H1 (cell line): ENCODE measurements at regions not wholly inside any gene's neighbourhood (a gene's known extent, or its start where the extent isn't known, plus 50 kb on each side); places are given as distances from the start of the nearest gene placed in this dataset.

Experiments
- CTCF ChIA-PET: fragments of 300-600 bp; sonication (Branson Sonifier 250); formaldehyde crosslinking; loops from one replicate; lab custom pipeline; 2021; ENCODE audit not compliant: partially characterized antibody; lab: Charles Lee
- POLR2A ChIA-PET: fragments of 300-600 bp; sonication (Branson Sonifier 250); formaldehyde crosslinking; loops from one replicate; lab custom pipeline; 2021; ENCODE audit warnings: inconsistent platforms; ENCODE audit not compliant: partially characterized antibody; lab: Charles Lee
- DNase-seq, 2 experiments: peaks; one replicate each; pipeline versions ENCODE4 v3.0.0 to v3.0.0-alpha.2; 2010 to 2022; ENCODE audit warnings: low spot score in 2 of 2, low read depth in 1 of 2, mixed read lengths in 1 of 2
- FAIRE-seq: peaks from 2 replicates; lab custom pipeline; 2011; peaks lifted over from hg19 to GRCh38; lab: Jason Lieb, UNC
- H2AFZ ChIP-seq: 2 replicates; pipeline ENCODE4 v1.8.1; 2012; ENCODE audit warnings: low read length, inconsistent platforms
- H2AK5ac ChIP-seq: 2 replicates; pipeline ENCODE4 v1.6.1; 2013; ENCODE audit warnings: low read depth, low read length
- H2BK120ac ChIP-seq: replicated peaks from 2 replicates; pipeline ENCODE3; 2013; ENCODE audit warnings: low read depth, low read length, inconsistent platforms
- H2BK12ac ChIP-seq: 2 replicates; pipeline ENCODE4 v1.6.1; 2013; ENCODE audit warnings: low read depth, low read length
- H2BK15ac ChIP-seq: 2 replicates; pipeline ENCODE4 v1.6.1; 2013; ENCODE audit warnings: low read length
- H2BK20ac ChIP-seq: 2 replicates; pipeline ENCODE4 v1.6.1; 2013; ENCODE audit warnings: low read length
- H2BK5ac ChIP-seq: 2 replicates; pipeline ENCODE4 v1.6.1; 2013; ENCODE audit warnings: low read depth, low read length
- H3K14ac ChIP-seq: 2 replicates; pipeline ENCODE4 v1.6.1; 2013; ENCODE audit warnings: inconsistent platforms; ENCODE audit not compliant: insufficient read length
- H3K18ac ChIP-seq: 2 replicates; pipeline ENCODE4 v1.6.1; 2013; ENCODE audit warnings: low read length; ENCODE audit errors: extremely low read depth
- H3K23ac ChIP-seq: 2 replicates; pipeline ENCODE4 v1.6.1; 2013; ENCODE audit warnings: inconsistent platforms; ENCODE audit not compliant: insufficient read length
- H3K23me2 ChIP-seq: 2 replicates; pipeline ENCODE4 v1.6.1; 2013; ENCODE audit warnings: low read depth, low read length
- H3K27ac ChIP-seq: 2 replicates; pipeline ENCODE4 v1.6.1; 2011; ENCODE audit warnings: low read depth, low read length, inconsistent platforms
- H3K27me3 ChIP-seq, 4 experiments: replicated peaks in 1 of 4; 1 replicate in 1 of 4; 2 replicates in 3 of 4; pipeline versions ENCODE4 v1.6.1 to v1.8.1; 2011 to 2013; ENCODE audit warnings: low read length in 3 of 4, mild to moderate bottlenecking in 3 of 4, inconsistent platforms in 2 of 4, mixed read lengths in 2 of 4, moderate library complexity in 1 of 4; ENCODE audit not compliant: control insufficient read depth in 3 of 4, insufficient read depth in 3 of 4; ENCODE audit errors: extremely low read depth in 1 of 4
- H3K36me3 ChIP-seq, 4 experiments: 2 replicates each; pipeline versions ENCODE4 v1.6.1 to v1.8.1; 2011 to 2013; ENCODE audit warnings: mild to moderate bottlenecking in 4 of 4, low read length in 3 of 4, moderate library complexity in 2 of 4, control low read depth in 1 of 4, inconsistent platforms in 1 of 4; ENCODE audit not compliant: insufficient read depth in 4 of 4, control insufficient read depth in 2 of 4
- H3K4ac ChIP-seq: replicated peaks from 2 replicates; pipeline ENCODE3; 2013; ENCODE audit warnings: low read length, low read depth, mixed read lengths, inconsistent platforms; ENCODE audit not compliant: insufficient read length
- H3K4me1 ChIP-seq, 4 experiments: replicated peaks in 1 of 4; 1 replicate in 1 of 4; 2 replicates in 3 of 4; pipeline versions ENCODE4 v1.6.1 to v1.8.1; 2011 to 2013; ENCODE audit warnings: low read length in 3 of 4, inconsistent platforms in 2 of 4, mixed read lengths in 1 of 4; ENCODE audit not compliant: insufficient read depth in 4 of 4, control insufficient read depth in 3 of 4
- H3K4me2 ChIP-seq, 2 experiments: 2 replicates each; pipeline versions ENCODE4 v1.6.1 to v1.8.1; 2011 to 2013; ENCODE audit warnings: low read depth in 2 of 2, low read length in 2 of 2, control low read depth in 1 of 2, inconsistent platforms in 1 of 2, mild to moderate bottlenecking in 1 of 2; ENCODE audit not compliant: insufficient read depth in 1 of 2
- H3K4me3 ChIP-seq, 4 experiments: fragments of 200-600, 300-600 bp in 1 of 4; sonication (generic), shearing (Covaris generic), sonication (Bioruptor Twin) in 1 of 4; 2 replicates each; pipeline versions ENCODE4 v1.5.1 to v1.8.1; 2011 to 2016; ENCODE audit warnings: low read length in 4 of 4, low read depth in 3 of 4, control low read depth in 2 of 4, inconsistent platforms in 2 of 4, mild to moderate bottlenecking in 2 of 4, mixed read lengths in 1 of 4, moderate library complexity in 1 of 4; ENCODE audit not compliant: insufficient read depth in 2 of 4; ENCODE audit errors: extremely low read depth in 1 of 4
- H3K56ac ChIP-seq: replicated peaks from 2 replicates; pipeline ENCODE3; 2013; ENCODE audit warnings: low read depth, mild to moderate bottlenecking, mixed read lengths, low read length, inconsistent platforms; ENCODE audit not compliant: insufficient read length
- H3K79me1 ChIP-seq: 2 replicates; pipeline ENCODE4 v1.6.1; 2013; ENCODE audit warnings: low read depth, low read length, control low read depth
- H3K79me2 ChIP-seq, 2 experiments: 2 replicates each; pipeline versions ENCODE4 v1.6.1 to v1.8.1; 2012 to 2013; ENCODE audit warnings: low read length in 2 of 2, mild to moderate bottlenecking in 2 of 2, inconsistent platforms in 1 of 2; ENCODE audit not compliant: insufficient read depth in 2 of 2, control insufficient read depth in 1 of 2
- H3K9ac ChIP-seq, 4 experiments: replicated peaks in 1 of 4; 1 replicate in 1 of 4; 2 replicates in 3 of 4; pipeline versions ENCODE4 v1.6.1 to v1.8.1; 2011 to 2013; ENCODE audit warnings: low read depth in 3 of 4, low read length in 3 of 4, control low read depth in 2 of 4, mild to moderate bottlenecking in 2 of 4, moderate library complexity in 2 of 4, inconsistent platforms in 1 of 4; ENCODE audit errors: extremely low read depth in 1 of 4
- H3K9me3 ChIP-seq, 2 experiments: 2 replicates each; pipeline versions ENCODE4 v1.6.1 to v1.8.1; 2012 to 2013; ENCODE audit warnings: mild to moderate bottlenecking in 2 of 2, moderate library complexity in 2 of 2, control low read depth in 1 of 2, inconsistent platforms in 1 of 2, low read depth in 1 of 2, low read length in 1 of 2, mixed read lengths in 1 of 2; ENCODE audit not compliant: insufficient read depth in 2 of 2
- H4K20me1 ChIP-seq, 2 experiments: replicated peaks in 1 of 2; 2 replicates each; pipeline versions ENCODE3 to v1.8.1; 2011 to 2013; ENCODE audit warnings: inconsistent platforms in 2 of 2, low read length in 2 of 2, mild to moderate bottlenecking in 1 of 2; ENCODE audit not compliant: insufficient read depth in 2 of 2, control insufficient read depth in 1 of 2
- H4K5ac ChIP-seq: 2 replicates; pipeline ENCODE4 v1.6.1; 2013; ENCODE audit warnings: low read length, low read depth, mixed read lengths, inconsistent platforms; ENCODE audit not compliant: insufficient read length
- H4K8ac ChIP-seq: 2 replicates; pipeline ENCODE4 v1.8.0; 2013; ENCODE audit warnings: mild to moderate bottlenecking, moderate library complexity, low read length, inconsistent platforms; ENCODE audit not compliant: insufficient read depth; ENCODE audit errors: extremely low read depth
- H4K91ac ChIP-seq: replicated peaks from 2 replicates; pipeline ENCODE3; 2013; ENCODE audit warnings: low read length, mixed read lengths, inconsistent platforms; ENCODE audit not compliant: insufficient read length
- ASH2L ChIP-seq: fragments of 200-600, 300-600 bp; sonication (generic); IDR thresholded peaks from one replicate; pipeline ENCODE4 v1.7.1; 2017; ENCODE audit warnings: low read length
- BCL11A ChIP-seq, 2 experiments: IDR thresholded peaks; one replicate each; pipeline ENCODE4 v1.6.1; 2011; ENCODE audit warnings: low read depth in 2 of 2, low read length in 2 of 2, mild to moderate bottlenecking in 2 of 2
- CTBP2 ChIP-seq: IDR thresholded peaks from 2 replicates; pipeline ENCODE4 v1.7.0; 2011; ENCODE audit warnings: borderline replicate concordance, mild to moderate bottlenecking, moderate library complexity, mixed read lengths, low read length; ENCODE audit not compliant: insufficient read depth, insufficient read length
- JUN ChIP-seq: IDR thresholded peaks from 2 replicates; pipeline ENCODE4 v1.6.1; 2011; ENCODE audit warnings: low read depth, mild to moderate bottlenecking, improper control_type of control experiment, low read length
- PHF8 ChIP-seq: fragments of 200-600 bp; sonication (generic); conservative IDR thresholded peaks from 2 replicates; pipeline ENCODE4 v1.7.1; 2012; ENCODE audit warnings: low read depth, mild to moderate bottlenecking, inconsistent platforms, low read length, moderate library complexity
- POLR2AphosphoS5 ChIP-seq: IDR thresholded peaks from 2 replicates; pipeline ENCODE4 v1.6.1; 2011; ENCODE audit warnings: low read depth, low read length
- RAD21 ChIP-seq, 2 experiments: IDR thresholded peaks in 1 of 2; conservative IDR thresholded peaks in 1 of 2; 2 replicates each; pipeline ENCODE4 v1.6.1; 2011; ENCODE audit warnings: low read depth in 2 of 2, low read length in 2 of 2, improper control_type of control experiment in 1 of 2, inconsistent platforms in 1 of 2, mild to moderate bottlenecking in 1 of 2, moderate library complexity in 1 of 2
- RFX5 ChIP-seq: IDR thresholded peaks from 2 replicates; pipeline ENCODE4 v1.6.1; 2011; ENCODE audit warnings: low read depth, low read length, improper control_type of control experiment, borderline replicate concordance
- SAP30 ChIP-seq: fragments of 300-600 bp; sonication (generic); IDR thresholded peaks from 2 replicates; pipeline ENCODE4 v1.7.1; 2012; ENCODE audit warnings: low read length, moderate library complexity, mild to moderate bottlenecking, inconsistent platforms; ENCODE audit not compliant: insufficient read depth, insufficient replicate concordance
- SIRT6 ChIP-seq: IDR thresholded peaks from one replicate; pipeline ENCODE4 v1.7.1; 2012; ENCODE audit warnings: low read length, inconsistent platforms
- SP4 ChIP-seq: IDR thresholded peaks from 2 replicates; pipeline ENCODE4 v1.6.1; 2012; ENCODE audit warnings: low read length, inconsistent platforms
- USF2 ChIP-seq: IDR thresholded peaks from 2 replicates; pipeline ENCODE4 v1.6.1; 2011; ENCODE audit warnings: low read length, improper control_type of control experiment
- WGBS, 2 experiments: shearing (Covaris generic) in 1 of 2; methylation state at CpG; one replicate each; pipeline versions ENCODE4 v1.1.6 to v1.1.7; 2013 to 2015; ENCODE audit warnings: low lambda C conversion rate in 2 of 2, mixed read lengths in 2 of 2, inconsistent platforms in 1 of 2, low coverage in 1 of 2, missing lambda C conversion rate in 1 of 2; ENCODE audit not compliant: insufficient replicate concordance in 2 of 2, insufficient coverage in 1 of 2, insufficient read length in 1 of 2; ENCODE audit errors: extremely low coverage in 1 of 2, missing lambda C conversion rate in 1 of 2; 5-methylcytosine and 5-hydroxymethylcytosine counted together

- Histone ChIP-seq H3K9me3 (peaks cover 0 to under 1% of the 10 kb centered on the region in 2 experiments; a peak in 1 of 4 replicates), H3K18ac (no peak overlapping the region), H3K4me2 (no peak overlapping the region), H3K23me2 (no peaks in the 10 kb centered on the region; the same call in 1 of the 2 replicates), H2AK5ac (no peak overlapping the region), H3K4ac (no peak overlapping the region), H4K91ac (no peak overlapping the region), H4K8ac (no peak overlapping the region; the same call in 1 of the 2 replicates), H3K27me3 (no peaks in the 10 kb centered on the region), H2BK120ac (no peak overlapping the region), H2BK20ac (no peak overlapping the region), H3K36me3 (no peaks in the 10 kb centered on the region), H3K79me2 (no peaks in the 10 kb centered on the region), H3K79me1 (no peaks in the 10 kb centered on the region), H2BK12ac (no peak overlapping the region), H2BK15ac (no peak overlapping the region), H4K20me1 (no peaks in the 10 kb centered on the region), H3K56ac (no peak overlapping the region), H2AFZ (0 out of 2 replicates have a peak overlapping the region, but pooled peaks have one; percentile 1), H3K4me1 (peaks cover 0 to 7% (median 3%) of the 10 kb centered on the region in 4 experiments; a peak in 4 of 7 replicates), H3K23ac (no peak overlapping the region), H2BK5ac (no peak overlapping the region), H3K9ac (no peak overlapping the region), H3K27ac (no peak overlapping the region), H4K5ac (no peak overlapping the region), H3K14ac (no peak overlapping the region), H3K4me3 (no peak overlapping the region)
- FAIRE-seq (no peak), DNase-seq (no peak)
- CTCF ChIA-PET = interaction anchor here (1.4 kb wide), 1 partner anchor 41 kb away, joined by 5 read pairs; no protein-coding TSS in a partner anchor
- POLR2A ChIA-PET = no interaction called here
- 78% methylated on average over 4 of the region's 4 CpGs; no CpG with 5 or more reads in 1 of the 2 experiments for WGBS, 2 experiments
- TF ChIP-seq PHF8 (no peak), ASH2L (no peak), SIRT6 (no peak), BCL11A (IDR thresholded peaks at IDR 0.05; ENCODE audit: low read depth in 2 of 2, low read length in 2 of 2) (no peak), SP4 (no peak), JUN (no peak), RFX5 (no peak), SAP30 (no peak), POLR2AphosphoS5 (no peak), USF2 (no peak), RAD21 (IDR thresholded peaks at IDR 0.05 in 1 of 2, conservative IDR thresholded peaks at IDR 0.05 in 1 of 2; ENCODE audit: low read depth in 2 of 2, low read length in 2 of 2) (no peak), CTBP2 (no peak)
These were observed 430.6 kb downstream of the RPS24 start for GRCh38 chr10:78464118-78464855.
